B cell (primary cell): ENCODE measurements at regions not wholly inside any gene's neighbourhood (a gene's known extent, or its start where the extent isn't known, plus 50 kb on each side); places are given as distances from the start of the nearest gene placed in this dataset.

Experiments used
- ATAC-seq: fragments of 200-7000 bp; cut with Tn5 transposase; one replicate; pipeline ENCODE4 v1.10.0; 2021; ENCODE audit warnings: low read depth, mild to moderate bottlenecking, moderate number of reproducible peaks, moderate library complexity
- CTCF ChIA-PET: fragments of 350-600 bp; sonication (Branson Sonifier 250); formaldehyde crosslinking; loops from one replicate; lab custom pipeline; 2021; ENCODE audit warnings: antibody characterized with exemption, inconsistent platforms; lab: Charles Lee
- POLR2A ChIA-PET: fragments of 350-600 bp; sonication (Branson Sonifier 250); formaldehyde crosslinking; loops from one replicate; lab custom pipeline; 2021; ENCODE audit warnings: antibody characterized with exemption; lab: Charles Lee
- DNase-seq: peaks from one replicate; pipeline ENCODE4 v3.0.0; 2013
- H2AFZ ChIP-seq: 2 replicates; pipeline ENCODE4 v1.6.1; 2012; ENCODE audit warnings: mild to moderate bottlenecking, low read depth, low read length; ENCODE audit not compliant: insufficient read depth, poor library complexity, severe bottlenecking
- H3K27ac ChIP-seq, 2 donors: 1 replicate in 1 of 2; 2 replicates in 1 of 2; pipeline ENCODE4 v1.5.1; 2012 to 2013; ENCODE audit warnings: low read length in 2 of 2, mild to moderate bottlenecking in 2 of 2, moderate library complexity in 1 of 2
- H3K27me3 ChIP-seq, 4 experiments: fragments of 200-600 bp in 1 of 4; sonication (generic) in 1 of 4; replicated peaks in 1 of 4; 1 replicate in 2 of 4; 2 replicates in 2 of 4; pipeline versions ENCODE4 v1.6.1 to v1.7.0; 2013 to 2016; ENCODE audit warnings: low read length in 3 of 4, mild to moderate bottlenecking in 2 of 4, mixed read lengths in 1 of 4, moderate library complexity in 1 of 4; ENCODE audit not compliant: insufficient read depth in 4 of 4, control insufficient read depth in 3 of 4; ENCODE audit errors: control extremely low read depth in 1 of 4
- H3K36me3 ChIP-seq, 2 experiments: replicated peaks in 1 of 2; 1 replicate in 1 of 2; 2 replicates in 1 of 2; pipeline versions ENCODE4 v1.6.1 to v1.7.1; 2013; ENCODE audit warnings: low read length in 1 of 2; ENCODE audit not compliant: insufficient read depth in 2 of 2, control insufficient read depth in 1 of 2; ENCODE audit errors: control extremely low read depth in 1 of 2, extremely low read depth in 1 of 2
- H3K4me1 ChIP-seq, 2 donors: fragments of 200-600 bp in 1 of 2; sonication (generic) in 1 of 2; 1 replicate in 1 of 2; 2 replicates in 1 of 2; pipeline versions ENCODE4 v1.5.1 to v1.6.1; 2013 to 2017; ENCODE audit warnings: low read length in 2 of 2; ENCODE audit not compliant: control insufficient read depth in 2 of 2, insufficient read depth in 2 of 2
- H3K4me2 ChIP-seq: replicated peaks from 2 replicates; pipeline ENCODE3; 2012; ENCODE audit warnings: mild to moderate bottlenecking, low read depth, low read length; ENCODE audit not compliant: poor library complexity, severe bottlenecking
- H3K4me3 ChIP-seq, 5 experiments: fragments of 200-600 bp in 1 of 5; sonication (generic) in 1 of 5; 1 replicate in 3 of 5; 2 replicates in 2 of 5; pipeline versions ENCODE4 v1.5.1 to v1.7.0; 2011 to 2016; ENCODE audit warnings: low read length in 4 of 5, mild to moderate bottlenecking in 4 of 5, low read depth in 2 of 5, control low read depth in 1 of 5, moderate library complexity in 1 of 5; ENCODE audit not compliant: insufficient read depth in 1 of 5; ENCODE audit errors: control extremely low read depth in 1 of 5, extremely low read depth in 1 of 5
- H3K79me2 ChIP-seq: fragments of 200-600 bp; sonication (generic); one replicate; pipeline ENCODE4 v1.6.0; 2016; ENCODE audit warnings: low read length; ENCODE audit not compliant: control insufficient read depth, insufficient read depth
- H3K9ac ChIP-seq: fragments of 200-600 bp; sonication (generic); 2 replicates; pipeline ENCODE4 v1.6.1; 2017; ENCODE audit warnings: mild to moderate bottlenecking, low read length, moderate library complexity
- H3K9me3 ChIP-seq, 3 donors: one replicate each; pipeline versions ENCODE4 v1.6.1 to v1.7.1; 2013; ENCODE audit warnings: low read length in 2 of 3; ENCODE audit not compliant: control insufficient read depth in 2 of 3, insufficient read depth in 1 of 3; ENCODE audit errors: control extremely low read depth in 1 of 3
- H4K20me1 ChIP-seq: 2 replicates; pipeline ENCODE4 v1.6.0; 2012; ENCODE audit warnings: mild to moderate bottlenecking, low read length; ENCODE audit not compliant: insufficient read depth, control insufficient read depth, poor library complexity, severe bottlenecking
- H3K27ac Mint-ChIP-seq: one replicate; pipeline ENCODE4 v1.8.0; 2021; ENCODE audit warnings: mixed read lengths
- H3K27me3 Mint-ChIP-seq: one replicate; pipeline ENCODE4 v1.8.0; 2021; ENCODE audit warnings: mixed read lengths
- H3K4me1 Mint-ChIP-seq: one replicate; pipeline ENCODE4 v1.8.0; 2021; ENCODE audit warnings: mixed read lengths
- H3K4me3 Mint-ChIP-seq: one replicate; pipeline ENCODE4 v1.8.0; 2021; ENCODE audit warnings: mixed read lengths
- H3K9me3 Mint-ChIP-seq: one replicate; pipeline ENCODE4 v1.8.0; 2022; ENCODE audit warnings: mixed read lengths; ENCODE audit not compliant: insufficient read depth
- CTCF ChIP-seq: fragments of 200-600 bp; IDR thresholded peaks from one replicate; pipeline ENCODE4 v1.8.0; 2022; ENCODE audit warnings: antibody characterized with exemption, mild to moderate bottlenecking
- EZH2 ChIP-seq: IDR thresholded peaks from 2 replicates; pipeline ENCODE4 v1.6.1; 2012; ENCODE audit warnings: borderline replicate concordance, low read depth, mild to moderate bottlenecking, moderate library complexity, low read length; ENCODE audit not compliant: insufficient read depth, poor library complexity, severe bottlenecking
- WGBS: methylation state at CpG from one replicate; pipeline ENCODE4 v1.1.5; 2013; ENCODE audit warnings: missing lambda C conversion rate; ENCODE audit not compliant: insufficient coverage; 5-methylcytosine and 5-hydroxymethylcytosine counted together
- intact Hi-C: fragments of 100-400 bp; cut with micrococcal nuclease; formaldehyde crosslinking; loops from one replicate; pipeline ENCODE4 v1.10.0; 2022

- no peaks in the 10 kb centered on the region for H3K27me3 Mint-ChIP-seq
- Histone ChIP-seq H3K4me2 (no peak overlapping the region), H3K36me3 (no peaks in the 10 kb centered on the region), H3K9ac (no peak overlapping the region), H3K79me2 (no peaks in the 10 kb centered on the region), H3K9me3 (peaks cover 0 to 14% (median 9%) of the 10 kb centered on the region in 3 donors), H2AFZ (no peak overlapping the region), H3K4me3 (no peak overlapping the region), H3K27me3 (no peaks in the 10 kb centered on the region), H3K27ac (no peak overlapping the region), H3K4me1 (no peaks in the 10 kb centered on the region), H4K20me1 (no peaks in the 10 kb centered on the region)
- ATAC-seq (no peak), DNase-seq (no peak)
- H3K4me3 Mint-ChIP-seq, result no peak overlapping the region
- ChIA-PET CTCF (no interaction called here), POLR2A (no interaction called here)
- no CpG with 5 or more reads among the region's 5 CpGs for WGBS
- no peak overlapping the region for H3K27ac Mint-ChIP-seq
- H3K4me1 Mint-ChIP-seq, result no peaks in the 10 kb centered on the region
- H3K9me3 Mint-ChIP-seq, result peaks cover 2% of the 10 kb centered on the region
- no peak for TF ChIP-seq CTCF
- TF ChIP-seq EZH2, result no peak
- intact Hi-C loops, result no loop called here
These were observed 176.4 kb downstream of the ZFP64 start for GRCh38 chr20:52015155-52015554.

GRCh38 chr20:52012079-52012478 is 179.5 kb downstream of the ZFP64 start:
- Histone ChIP-seq H3K4me1 (no peaks in the 10 kb centered on the region), H4K20me1 (no peaks in the 10 kb centered on the region), H3K79me2 (no peaks in the 10 kb centered on the region), H3K4me3 (no peak overlapping the region), H2AFZ (no peak overlapping the region), H3K9ac (no peak overlapping the region), H3K27ac (no peak overlapping the region), H3K27me3 (no peaks in the 10 kb centered on the region), H3K36me3 (no peaks in the 10 kb centered on the region), H3K4me2 (no peak overlapping the region), H3K9me3 (peaks cover 0 to 14% (median 9%) of the 10 kb centered on the region in 3 donors)
- Mint-ChIP-seq H3K4me1 (no peaks in the 10 kb centered on the region), H3K27ac (no peak overlapping the region), H3K4me3 (no peak overlapping the region), H3K9me3 (peaks cover 2% of the 10 kb centered on the region), H3K27me3 (no peaks in the 10 kb centered on the region)
- no peak for TF ChIP-seq CTCF
- no peak for TF ChIP-seq EZH2
- ChIA-PET CTCF (no interaction called here), POLR2A (no interaction called here)
- ATAC-seq (no peak), DNase-seq (no peak)
- 100% methylated on average over 3 of the region's 5 CpGs for WGBS
- intact Hi-C loops, result no loop called here
